Loucy (cell line): ENCODE measurements at regions not wholly inside any gene's neighbourhood (a gene's known extent, or its start where the extent isn't known, plus 50 kb on each side); places are given as distances from the start of the nearest gene placed in this dataset.

ENCODE experiments used
- EZH2phosphoT487 ChIP-seq: fragments of 200-600 bp; IDR thresholded peaks from 2 replicates; pipeline ENCODE4 v1.6.1; 2018; ENCODE audit warnings: antibody characterized with exemption, mild to moderate bottlenecking, moderate library complexity, borderline replicate concordance
- TF ChIP-seq, protein P1 (sequence below): fragments of 200-600 bp; sonication (generic); conservative IDR thresholded peaks from 2 replicates; pipeline ENCODE4 v1.5.1; 2014; ENCODE audit warnings: mild to moderate bottlenecking, antibody characterized with exemption, low read length

DNA sequence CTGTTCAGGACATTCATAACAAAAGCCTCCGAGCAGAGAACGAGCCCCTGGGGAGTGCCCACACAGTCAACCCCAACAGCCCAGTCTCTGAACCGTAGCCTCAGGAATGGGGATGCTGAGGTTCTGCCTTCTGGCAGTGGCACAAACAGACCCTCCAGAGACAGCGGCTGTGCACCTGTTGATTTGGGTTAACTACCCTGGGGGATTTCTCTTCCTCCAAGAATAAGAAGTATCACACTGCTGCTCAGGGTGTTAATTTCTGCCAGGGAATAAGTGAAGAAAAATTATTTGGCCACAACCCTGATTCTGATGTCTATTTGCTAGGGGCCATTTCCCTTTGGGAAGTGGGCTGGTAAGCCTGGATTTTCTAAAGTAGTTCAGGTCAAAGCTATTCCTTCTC is 51.0 kb upstream of the PIRT start:
- TF ChIP-seq, protein P1, sequence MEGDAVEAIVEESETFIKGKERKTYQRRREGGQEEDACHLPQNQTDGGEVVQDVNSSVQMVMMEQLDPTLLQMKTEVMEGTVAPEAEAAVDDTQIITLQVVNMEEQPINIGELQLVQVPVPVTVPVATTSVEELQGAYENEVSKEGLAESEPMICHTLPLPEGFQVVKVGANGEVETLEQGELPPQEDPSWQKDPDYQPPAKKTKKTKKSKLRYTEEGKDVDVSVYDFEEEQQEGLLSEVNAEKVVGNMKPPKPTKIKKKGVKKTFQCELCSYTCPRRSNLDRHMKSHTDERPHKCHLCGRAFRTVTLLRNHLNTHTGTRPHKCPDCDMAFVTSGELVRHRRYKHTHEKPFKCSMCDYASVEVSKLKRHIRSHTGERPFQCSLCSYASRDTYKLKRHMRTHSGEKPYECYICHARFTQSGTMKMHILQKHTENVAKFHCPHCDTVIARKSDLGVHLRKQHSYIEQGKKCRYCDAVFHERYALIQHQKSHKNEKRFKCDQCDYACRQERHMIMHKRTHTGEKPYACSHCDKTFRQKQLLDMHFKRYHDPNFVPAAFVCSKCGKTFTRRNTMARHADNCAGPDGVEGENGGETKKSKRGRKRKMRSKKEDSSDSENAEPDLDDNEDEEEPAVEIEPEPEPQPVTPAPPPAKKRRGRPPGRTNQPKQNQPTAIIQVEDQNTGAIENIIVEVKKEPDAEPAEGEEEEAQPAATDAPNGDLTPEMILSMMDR: no peak
- no peak for TF ChIP-seq EZH2phosphoT487
